K562 (cell line): ENCODE measurements at regions not wholly inside any gene's neighbourhood (a gene's known extent, or its start where the extent isn't known, plus 50 kb on each side); places are given as distances from the start of the nearest gene placed in this dataset.

Experiments used
- ARID2 ChIP-seq: fragments of 450-650 bp; IDR thresholded peaks from 2 replicates; pipeline ENCODE4 v1.6.1; 2017; ENCODE audit warnings: antibody characterized with exemption, mild to moderate bottlenecking
- ATF7 ChIP-seq: fragments of 450-650 bp; IDR thresholded peaks from 2 replicates; pipeline ENCODE4 v1.7.1; 2014; ENCODE audit warnings: mild to moderate bottlenecking, moderate library complexity
- BRF1 ChIP-seq: IDR thresholded peaks from 3 replicates; pipeline ENCODE4 v1.6.1; 2011; ENCODE audit warnings: borderline replicate concordance, mild to moderate bottlenecking; ENCODE audit not compliant: insufficient read length; ENCODE audit errors: extremely low read depth
- FOSL1 ChIP-seq: fragments of 200-800 bp; sonication (Bioruptor generic); conservative IDR thresholded peaks from 2 replicates; pipeline ENCODE4 v1.6.1; 2016; ENCODE audit warnings: missing genetic modification characterization, missing compliant biosample characterization
- HDAC3 ChIP-seq: fragments of 450-650 bp; IDR thresholded peaks from 2 replicates; pipeline ENCODE4 v1.6.1; 2018; ENCODE audit warnings: borderline replicate concordance, mild to moderate bottlenecking, moderate library complexity; ENCODE audit not compliant: partially characterized antibody
- MLX ChIP-seq, 2 experiments: fragments of 450-650 bp in 1 of 2; sonication (generic) in 1 of 2; formaldehyde crosslinking; conservative IDR thresholded peaks; 2 replicates each; pipeline versions ENCODE4 v1.4.0 to v1.8.1; 2020 to 2022; ENCODE audit warnings: mild to moderate bottlenecking in 1 of 2, missing genetic modification reagents in 1 of 2
- NONO ChIP-seq, 2 experiments: fragments of 200-400 bp in 1 of 2; fragments of 450-650 bp in 1 of 2; formaldehyde crosslinking in 1 of 2; IDR thresholded peaks; 2 replicates each; pipeline ENCODE4 v1.6.1; 2017; ENCODE audit warnings: low read depth in 2 of 2, mild to moderate bottlenecking in 2 of 2, moderate library complexity in 2 of 2, low read length in 1 of 2
- NR2C1 ChIP-seq, 2 experiments: fragments of 450-650 bp; IDR thresholded peaks; 2 replicates each; pipeline ENCODE4 v1.6.1; 2017; ENCODE audit warnings: mild to moderate bottlenecking in 2 of 2, antibody characterized with exemption in 1 of 2, inconsistent platforms in 1 of 2, missing compliant biosample characterization in 1 of 2, missing genetic modification characterization in 1 of 2
- OTX1 ChIP-seq: fragments of 450-650 bp; formaldehyde crosslinking; IDR thresholded peaks from 2 replicates; pipeline ENCODE4 v1.4.0; 2022; ENCODE audit warnings: mild to moderate bottlenecking
- POLR3A ChIP-seq: IDR thresholded peaks from 2 replicates; pipeline ENCODE4 v1.6.1; 2011; ENCODE audit warnings: borderline replicate concordance, mild to moderate bottlenecking, moderate library complexity; ENCODE audit not compliant: insufficient read length, insufficient read depth; ENCODE audit errors: extremely low read depth
- PTTG1 ChIP-seq: fragments of 450-650 bp; IDR thresholded peaks from 2 replicates; pipeline ENCODE4 v1.6.1; 2016; ENCODE audit warnings: low read depth, mild to moderate bottlenecking, missing genetic modification characterization, missing compliant biosample characterization
- RBFOX2 ChIP-seq: fragments of 200-400 bp; formaldehyde crosslinking; IDR thresholded peaks from 2 replicates; pipeline ENCODE4 v1.6.1; 2017; ENCODE audit warnings: low read depth, mild to moderate bottlenecking, low read length, moderate library complexity
- RCOR1 ChIP-seq, 2 experiments: IDR thresholded peaks; 2 replicates each; pipeline ENCODE4 v1.6.1; 2012; ENCODE audit warnings: low read depth in 2 of 2, low read length in 2 of 2, borderline replicate concordance in 1 of 2, improper control_type of control experiment in 1 of 2
- RFX7 ChIP-seq: fragments of 250-450 bp; sonication (Bioruptor Pico); IDR thresholded peaks from 2 replicates; pipeline ENCODE4 v1.5.1; 2021; ENCODE audit warnings: mild to moderate bottlenecking
- RNF2 ChIP-seq: sonication (generic); IDR thresholded peaks from 2 replicates; pipeline ENCODE4 v1.6.1; 2016
- TEAD1 ChIP-seq, 2 experiments: fragments of 450-650 bp in 1 of 2; sonication (generic) in 1 of 2; formaldehyde crosslinking; IDR thresholded peaks; 2 replicates each; pipeline versions ENCODE4 v1.4.0 to v1.8.0; 2020 to 2022; ENCODE audit warnings: mild to moderate bottlenecking in 2 of 2, missing genetic modification reagents in 1 of 2
- XRCC5 ChIP-seq: fragments of 200-400 bp; formaldehyde crosslinking; IDR thresholded peaks from 2 replicates; pipeline ENCODE4 v1.6.1; 2017; ENCODE audit warnings: low read depth, mild to moderate bottlenecking, low read length
- ZNF175 ChIP-seq: fragments of 200-800 bp; sonication (Bioruptor generic); IDR thresholded peaks from 2 replicates; pipeline ENCODE4 v1.6.1; 2016; ENCODE audit warnings: low read depth, mild to moderate bottlenecking, missing genetic modification characterization, missing compliant biosample characterization
- ZNF184 ChIP-seq: sonication (generic); formaldehyde crosslinking; IDR thresholded peaks from 2 replicates; pipeline ENCODE4 v1.5.0; 2020; ENCODE audit warnings: missing genetic modification reagents
- ZNF3 ChIP-seq: fragments of 250-450 bp; sonication (Bioruptor Pico); IDR thresholded peaks from 2 replicates; pipeline ENCODE4 v1.5.0; 2021; ENCODE audit warnings: mild to moderate bottlenecking, moderate library complexity
- ZSCAN29 ChIP-seq: fragments of 450-650 bp; IDR thresholded peaks from 2 replicates; pipeline ENCODE4 v1.6.1; 2017
- TF ChIP-seq, protein P1 (sequence below): fragments of 250-450 bp; sonication (Bioruptor Pico); IDR thresholded peaks from 2 replicates; pipeline ENCODE4 v1.4.0; 2020; ENCODE audit warnings: mild to moderate bottlenecking, moderate library complexity
- TF ChIP-seq, protein P2 (sequence below): fragments of 250-450 bp; sonication (Bioruptor Pico); IDR thresholded peaks from 2 replicates; pipeline ENCODE4 v1.5.0; 2021; ENCODE audit warnings: mild to moderate bottlenecking, moderate library complexity

DNA sequence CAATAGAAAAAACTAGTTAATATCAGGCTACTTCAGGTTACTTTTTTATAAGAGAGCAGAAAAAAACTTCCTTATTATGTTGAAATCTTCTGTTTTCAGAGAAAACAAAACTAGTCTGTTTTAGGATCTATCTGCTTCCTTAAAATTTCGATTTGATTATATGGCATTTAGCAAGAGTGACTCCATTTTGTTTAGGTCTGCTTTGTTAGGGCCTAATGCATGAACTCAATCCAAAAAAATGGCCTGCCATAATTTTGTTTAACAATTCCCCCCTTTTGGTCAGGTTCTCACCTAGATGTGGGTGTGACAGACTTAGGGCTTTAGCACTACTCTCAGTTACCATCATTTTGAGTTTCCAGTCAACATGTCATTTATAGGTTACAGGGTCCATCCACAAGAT, 89.8 kb upstream of the GNG12 start (continued):
- TF ChIP-seq RCOR1 (IDR thresholded peaks at IDR 0.05; ENCODE audit: borderline replicate concordance in 1 of 2, low read depth in 2 of 2, low read length in 2 of 2) (no peak), ATF7 (no peak), ARID2 (no peak), HDAC3 (no peak), POLR3A (no peak), TEAD1 (CRISPR knock-in tag; IDR thresholded peaks at IDR 0.05) (peak in 1 of 2 experiments; percentile 73; a peak in 1 of 4 replicates), NONO (IDR thresholded peaks at IDR 0.05; ENCODE audit: low read depth in 2 of 2, low read length in 1 of 2) (no peak), NR2C1 (IDR thresholded peaks at IDR 0.05) (no peak), NR2C1 (tag; IDR thresholded peaks at IDR 0.05) (peak; percentile 87), RBFOX2 (no peak), RNF2 (no peak), OTX1 (no peak), RFX7 (CRISPR knock-in tag) (no peak), PTTG1 (tag) (peak; percentile 93), FOSL1 (tag) (no peak), BRF1 (no peak), XRCC5 (no peak), ZNF175 (peak; percentile 61; the same call in 1 of the 2 replicates), ZSCAN29 (no peak), ZNF184 (no peak), MLX (CRISPR knock-in tag; conservative IDR thresholded peaks at IDR 0.05) (no peak), ZNF3 (CRISPR knock-in tag) (peak; percentile 76; the same call in 1 of the 2 replicates)
- TF ChIP-seq, protein P1, sequence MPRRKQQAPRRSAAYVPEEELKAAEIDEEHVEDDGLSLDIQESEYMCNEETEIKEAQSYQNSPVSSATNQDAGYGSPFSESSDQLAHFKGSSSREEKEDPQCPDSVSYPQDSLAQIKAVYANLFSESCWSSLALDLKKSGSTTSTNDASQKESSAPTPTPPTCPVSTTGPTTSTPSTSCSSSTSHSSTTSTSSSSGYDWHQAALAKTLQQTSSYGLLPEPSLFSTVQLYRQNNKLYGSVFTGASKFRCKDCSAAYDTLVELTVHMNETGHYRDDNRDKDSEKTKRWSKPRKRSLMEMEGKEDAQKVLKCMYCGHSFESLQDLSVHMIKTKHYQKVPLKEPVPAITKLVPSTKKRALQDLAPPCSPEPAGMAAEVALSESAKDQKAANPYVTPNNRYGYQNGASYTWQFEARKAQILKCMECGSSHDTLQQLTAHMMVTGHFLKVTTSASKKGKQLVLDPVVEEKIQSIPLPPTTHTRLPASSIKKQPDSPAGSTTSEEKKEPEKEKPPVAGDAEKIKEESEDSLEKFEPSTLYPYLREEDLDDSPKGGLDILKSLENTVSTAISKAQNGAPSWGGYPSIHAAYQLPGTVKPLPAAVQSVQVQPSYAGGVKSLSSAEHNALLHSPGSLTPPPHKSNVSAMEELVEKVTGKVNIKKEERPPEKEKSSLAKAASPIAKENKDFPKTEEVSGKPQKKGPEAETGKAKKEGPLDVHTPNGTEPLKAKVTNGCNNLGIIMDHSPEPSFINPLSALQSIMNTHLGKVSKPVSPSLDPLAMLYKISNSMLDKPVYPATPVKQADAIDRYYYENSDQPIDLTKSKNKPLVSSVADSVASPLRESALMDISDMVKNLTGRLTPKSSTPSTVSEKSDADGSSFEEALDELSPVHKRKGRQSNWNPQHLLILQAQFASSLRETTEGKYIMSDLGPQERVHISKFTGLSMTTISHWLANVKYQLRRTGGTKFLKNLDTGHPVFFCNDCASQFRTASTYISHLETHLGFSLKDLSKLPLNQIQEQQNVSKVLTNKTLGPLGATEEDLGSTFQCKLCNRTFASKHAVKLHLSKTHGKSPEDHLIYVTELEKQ (CRISPR knock-in tag) = peak; percentile 93
- TF ChIP-seq, protein P2, sequence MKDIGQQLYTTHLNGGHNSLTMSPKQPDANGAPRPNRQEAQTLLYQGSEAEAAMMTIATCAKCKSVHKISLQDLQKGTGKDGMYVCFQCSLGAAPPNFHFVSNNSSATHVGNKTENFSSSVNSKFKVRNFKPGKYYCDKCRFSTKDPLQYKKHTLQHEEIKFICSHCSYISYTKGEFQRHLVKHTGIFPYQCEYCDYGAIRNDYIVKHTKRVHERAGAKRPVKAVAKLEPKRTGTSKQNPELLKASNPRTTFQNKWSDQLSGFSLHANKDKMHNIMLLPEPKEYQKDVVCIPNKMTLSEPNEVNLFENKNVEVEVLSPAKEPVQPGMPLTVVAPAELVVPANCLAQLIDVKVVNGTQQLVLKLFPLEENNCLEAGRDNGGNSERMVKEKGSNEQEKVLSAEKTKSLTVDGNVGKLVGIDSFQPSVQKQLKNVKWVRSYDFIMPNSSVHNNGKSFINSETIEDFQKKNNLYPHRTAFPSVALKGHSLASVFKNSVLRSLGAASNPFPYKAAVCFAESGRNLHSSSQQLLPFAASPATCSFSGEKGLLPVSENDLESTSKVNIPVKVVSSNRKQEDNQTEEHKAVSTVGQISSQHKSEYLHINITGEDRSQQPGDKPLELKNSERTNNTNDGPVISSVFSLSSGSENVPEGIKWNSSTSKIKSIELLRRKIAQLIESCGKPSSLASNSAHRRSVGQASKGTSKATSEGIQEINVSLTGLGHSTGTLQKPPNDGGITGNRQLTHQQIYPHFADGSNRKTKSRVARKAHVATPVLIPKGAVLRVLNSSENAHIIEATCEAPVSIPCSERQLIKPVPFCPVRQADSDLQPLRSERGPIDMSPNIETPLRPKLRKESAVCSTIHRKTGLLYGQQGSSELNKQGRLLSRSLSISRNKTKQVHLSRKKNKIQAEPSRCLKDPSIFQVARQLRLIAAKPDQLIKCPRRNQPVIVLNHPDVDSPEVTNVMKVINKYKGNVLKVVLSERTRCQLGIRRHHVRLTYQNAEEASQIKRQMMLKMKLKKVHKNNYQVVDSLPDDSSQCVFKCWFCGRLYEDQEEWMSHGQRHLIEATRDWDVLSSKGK = no peak
